ENCODE measurements at regions not wholly inside any gene's neighbourhood (a gene's known extent, or its start where the extent isn't known, plus 50 kb on each side); places are given as distances from the start of the nearest gene placed in this dataset.

DNA sequence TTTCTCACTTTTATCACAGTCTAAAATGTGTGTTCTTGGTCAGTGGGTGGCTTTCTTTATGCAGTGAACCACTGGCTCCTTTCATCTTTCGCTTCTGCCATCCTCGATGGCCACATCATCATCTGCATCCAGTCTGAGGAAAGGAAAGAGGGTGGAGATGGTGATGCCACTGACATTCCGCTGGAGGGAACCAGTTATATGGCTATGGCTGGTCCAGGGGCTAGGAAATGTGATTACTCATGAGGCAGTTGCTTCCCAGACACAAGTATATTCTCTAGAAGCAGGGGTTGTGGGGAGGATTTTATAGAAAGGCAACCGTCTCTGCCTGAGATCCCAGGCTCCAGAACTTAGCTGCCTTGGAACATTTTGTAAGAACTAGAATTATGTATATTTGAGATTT lies 246.7 kb upstream of the AZI2 start:
- TF ChIP-seq, protein P1, sequence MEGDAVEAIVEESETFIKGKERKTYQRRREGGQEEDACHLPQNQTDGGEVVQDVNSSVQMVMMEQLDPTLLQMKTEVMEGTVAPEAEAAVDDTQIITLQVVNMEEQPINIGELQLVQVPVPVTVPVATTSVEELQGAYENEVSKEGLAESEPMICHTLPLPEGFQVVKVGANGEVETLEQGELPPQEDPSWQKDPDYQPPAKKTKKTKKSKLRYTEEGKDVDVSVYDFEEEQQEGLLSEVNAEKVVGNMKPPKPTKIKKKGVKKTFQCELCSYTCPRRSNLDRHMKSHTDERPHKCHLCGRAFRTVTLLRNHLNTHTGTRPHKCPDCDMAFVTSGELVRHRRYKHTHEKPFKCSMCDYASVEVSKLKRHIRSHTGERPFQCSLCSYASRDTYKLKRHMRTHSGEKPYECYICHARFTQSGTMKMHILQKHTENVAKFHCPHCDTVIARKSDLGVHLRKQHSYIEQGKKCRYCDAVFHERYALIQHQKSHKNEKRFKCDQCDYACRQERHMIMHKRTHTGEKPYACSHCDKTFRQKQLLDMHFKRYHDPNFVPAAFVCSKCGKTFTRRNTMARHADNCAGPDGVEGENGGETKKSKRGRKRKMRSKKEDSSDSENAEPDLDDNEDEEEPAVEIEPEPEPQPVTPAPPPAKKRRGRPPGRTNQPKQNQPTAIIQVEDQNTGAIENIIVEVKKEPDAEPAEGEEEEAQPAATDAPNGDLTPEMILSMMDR (IDR thresholded peaks at IDR 0.05) = 0 out of 2 replicates have a peak, but pooled peaks have one; percentile 15

DNA sequence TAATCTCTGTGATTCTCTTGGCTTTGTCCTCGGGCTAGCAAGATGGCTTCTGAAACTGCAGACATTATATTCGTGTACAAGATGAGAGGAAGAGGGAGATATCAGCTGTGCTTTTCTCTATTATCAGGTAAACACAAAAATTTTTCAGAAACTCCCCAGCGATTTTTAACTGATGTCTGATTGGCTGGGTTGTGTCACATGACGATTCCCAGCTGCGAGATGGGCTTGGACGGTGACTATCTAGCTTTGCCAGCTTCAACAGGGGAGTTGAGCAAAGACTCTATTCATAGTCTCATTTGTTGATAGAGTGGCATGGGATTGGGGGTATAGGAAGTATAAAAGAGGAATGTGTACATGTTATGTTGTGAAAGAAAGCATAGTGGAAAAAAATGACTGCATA lies 248.8 kb upstream of the AZI2 start:
- TF ChIP-seq, protein P1 (IDR thresholded peaks at IDR 0.05) = no peak

DNA sequence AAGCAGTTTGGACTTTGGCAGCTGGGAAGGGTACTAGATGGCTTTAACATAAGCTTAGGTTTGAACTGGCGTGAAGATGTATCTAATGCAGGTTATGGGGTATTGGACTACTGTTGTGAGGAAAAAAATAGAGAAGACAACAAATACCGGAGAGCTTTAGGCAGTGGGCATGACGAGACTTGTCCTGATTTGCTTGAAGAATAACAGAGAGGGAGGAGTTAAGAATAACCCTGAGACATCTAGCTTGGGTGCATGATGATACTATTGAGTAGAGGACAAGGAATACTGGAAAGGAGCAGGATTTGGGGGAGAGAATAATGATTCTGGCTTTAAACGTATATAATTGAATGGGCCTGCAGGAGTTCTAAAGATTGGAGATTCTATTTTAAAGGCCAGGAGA lies 249.5 kb upstream of the AZI2 start:
- TF ChIP-seq, protein P1 (IDR thresholded peaks at IDR 0.05) = no peak

DNA sequence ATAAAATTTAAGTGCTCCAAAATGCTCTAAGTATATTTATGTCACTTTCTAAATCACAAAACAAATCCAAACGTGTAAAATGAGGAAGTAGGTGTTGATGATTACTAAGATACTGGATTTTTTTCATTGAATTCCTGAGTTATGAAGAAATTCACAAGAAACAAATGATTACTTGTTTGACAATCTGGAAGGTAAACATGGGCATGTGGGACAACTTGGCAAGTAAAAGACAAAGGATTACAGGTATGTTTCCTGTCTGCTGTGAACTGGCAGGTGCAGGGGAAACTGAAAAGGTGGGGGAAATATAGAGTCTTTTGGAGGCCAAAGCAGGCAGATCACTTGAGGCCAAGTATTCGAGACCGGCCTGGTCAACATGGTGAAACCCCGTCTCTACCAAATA lies 252.7 kb upstream of the AZI2 start:
- TF ChIP-seq, protein P1 (IDR thresholded peaks at IDR 0.05) = no peak

DNA sequence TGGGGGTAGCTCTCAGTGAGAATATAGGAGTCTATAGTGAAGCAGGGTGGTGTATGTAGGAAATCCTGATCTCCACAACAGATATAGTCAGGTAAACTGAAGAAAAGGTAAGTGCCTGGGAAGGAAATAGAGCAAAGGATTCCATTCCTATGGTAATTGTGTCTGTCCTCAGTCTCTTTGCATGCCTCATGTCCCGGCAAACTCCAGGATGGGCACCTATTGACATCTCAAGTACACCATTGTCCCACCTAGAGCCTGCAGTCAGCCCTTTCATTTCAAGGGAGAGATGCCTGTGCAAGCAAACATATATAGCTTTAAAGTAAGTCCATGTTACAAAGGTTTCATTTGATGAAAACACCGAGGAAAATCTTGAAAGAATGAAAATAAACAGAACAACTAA lies 257.7 kb upstream of the AZI2 start:
- TF ChIP-seq, protein P1 (IDR thresholded peaks at IDR 0.05) = no peak

DNA sequence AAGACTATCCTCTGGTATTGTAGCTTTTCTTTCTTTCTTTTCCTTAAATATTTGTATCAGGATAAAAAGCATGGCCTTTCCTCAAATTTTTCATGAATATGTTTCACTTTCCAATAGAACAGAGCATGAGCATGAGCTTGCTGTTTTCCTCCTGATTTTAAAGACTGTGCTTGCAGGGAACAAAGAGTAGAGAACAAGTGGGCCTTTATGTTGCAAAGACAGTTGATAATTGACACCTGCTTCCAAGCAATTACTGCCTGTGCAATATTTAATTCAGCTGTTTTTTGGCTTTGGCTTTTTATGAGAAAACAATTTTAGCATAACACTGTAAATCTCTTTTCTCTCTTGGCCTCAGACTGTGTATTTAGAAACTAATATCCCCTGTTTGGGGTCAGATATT lies 263.6 kb upstream of the AZI2 start:
- TF ChIP-seq, protein P1 (IDR thresholded peaks at IDR 0.05) = no peak

DNA sequence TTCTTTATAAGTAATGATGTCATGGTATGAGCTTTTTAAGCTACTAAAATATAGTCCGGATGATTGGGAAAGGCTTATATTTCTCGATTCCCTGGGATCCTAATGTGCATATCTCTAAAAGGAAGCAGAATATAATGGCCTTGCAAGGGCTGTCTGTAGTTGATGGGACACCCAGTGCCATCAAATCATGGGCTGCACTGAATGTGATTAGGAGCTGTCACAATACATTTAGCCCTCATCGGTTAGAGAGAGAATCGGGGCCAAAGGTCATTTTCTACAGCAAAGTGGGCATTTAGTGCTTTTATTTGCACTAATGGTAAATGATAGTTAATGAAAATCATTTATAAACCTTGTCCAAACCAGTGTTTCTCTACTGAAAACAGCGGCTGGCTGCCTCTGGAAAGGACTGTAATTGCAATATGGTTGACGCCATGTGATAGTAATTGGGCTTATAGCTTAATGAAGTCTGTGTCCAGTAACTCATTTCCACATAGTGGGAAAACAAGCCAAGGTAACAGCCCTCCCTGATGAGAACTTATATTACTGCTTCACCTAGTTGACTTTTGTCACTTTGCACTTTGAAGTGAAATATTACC lies 265.0 kb upstream of the AZI2 start:
- TF ChIP-seq, protein P1 (IDR thresholded peaks at IDR 0.05) = no peak

DNA sequence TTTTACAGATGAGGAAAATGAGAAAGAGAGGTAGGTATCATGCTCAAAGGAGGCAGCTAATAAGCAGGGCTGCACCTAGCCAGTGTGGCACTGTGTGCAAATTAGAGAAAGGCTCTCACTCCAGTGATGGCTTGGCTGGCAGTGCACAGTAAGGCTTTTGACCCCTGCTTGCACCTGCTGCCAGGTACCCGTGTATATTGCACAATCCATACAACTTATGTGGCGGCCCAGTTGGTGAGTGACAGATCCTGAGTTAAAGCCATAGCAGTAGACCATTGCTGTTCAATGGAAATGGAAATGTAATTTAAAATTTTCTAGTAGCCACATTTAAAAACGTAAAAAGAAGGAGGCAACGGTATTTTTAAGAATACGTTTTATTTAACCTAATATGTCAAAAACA lies 266.4 kb upstream of the AZI2 start:
- TF ChIP-seq, protein P1 (IDR thresholded peaks at IDR 0.05) = no peak

Measured in LNCAP (cell line).